PC-3 (cell line): ENCODE measurements at regions not wholly inside any gene's neighbourhood (a gene's known extent, or its start where the extent isn't known, plus 50 kb on each side); places are given as distances from the start of the nearest gene placed in this dataset.

ENCODE experiments used
- ATAC-seq: fragments of 200-7000 bp; cut with Tn5 transposase; 2 replicates; pipeline ENCODE4 v1.9.1; 2020; ENCODE audit warnings: mild to moderate bottlenecking, moderate library complexity
- BruUV-seq: library from RNA; stranded (reverse); fragments of 400-500 nt; replicated peaks from 2 replicates; lab custom pipeline; 2021; lab: Mats Ljungman, UMichigan
- CTCF ChIA-PET: fragments of 300-600 bp; sonication (Branson Sonifier 250); formaldehyde crosslinking; loops from one replicate; lab custom pipeline; 2022; ENCODE audit warnings: antibody characterized with exemption; lab: Charles Lee
- POLR2A ChIA-PET: fragments of 300-600 bp; sonication (Branson Sonifier 250); formaldehyde crosslinking; loops from one replicate; lab custom pipeline; 2022; ENCODE audit warnings: antibody characterized with exemption; ENCODE audit not compliant: unreplicated experiment; lab: Charles Lee
- DNase-seq: peaks from one replicate; pipeline ENCODE4 v3.0.0-alpha.2; 2015
- H2AFZ ChIP-seq: fragments of 300-600 bp; sonication (generic); 2 replicates; pipeline ENCODE4 v1.6.0; 2016; ENCODE audit warnings: antibody characterized with exemption, low read length
- H3F3A ChIP-seq: fragments of 300-600 bp; sonication (generic); one replicate; pipeline ENCODE4 v1.6.0; 2017; ENCODE audit warnings: antibody characterized with exemption, low read length, control low read depth, mild to moderate bottlenecking; ENCODE audit not compliant: unreplicated experiment
- H3K27ac ChIP-seq: fragments of 300-600 bp; sonication (generic); 2 replicates; pipeline ENCODE4 v1.5.1; 2016; ENCODE audit warnings: mild to moderate bottlenecking, low read length
- H3K27me3 ChIP-seq: fragments of 300-600 bp; sonication (generic); 2 replicates; pipeline ENCODE4 v1.6.1; 2016; ENCODE audit warnings: low read length, mixed read lengths
- H3K36me3 ChIP-seq: fragments of 300-600 bp; sonication (generic); 2 replicates; pipeline ENCODE4 v1.6.1; 2016; ENCODE audit warnings: low read depth, mixed run types, low read length, mixed read lengths
- H3K4me1 ChIP-seq: fragments of 300-600 bp; sonication (generic); 2 replicates; pipeline ENCODE4 v1.5.1; 2016; ENCODE audit warnings: low read length; ENCODE audit not compliant: insufficient read depth
- H3K4me2 ChIP-seq: fragments of 300-600 bp; sonication (generic); 2 replicates; pipeline ENCODE4 v1.6.0; 2016; ENCODE audit warnings: low read length
- H3K4me3 ChIP-seq: fragments of 300-600 bp; sonication (generic); 2 replicates; pipeline ENCODE4 v1.5.1; 2016; ENCODE audit warnings: mild to moderate bottlenecking, low read length, mixed read lengths
- H3K79me2 ChIP-seq: fragments of 300-600 bp; sonication (generic); 2 replicates; pipeline ENCODE4 v1.6.1; 2017; ENCODE audit warnings: low read length, mixed read lengths
- H3K9ac ChIP-seq: fragments of 300-600 bp; sonication (generic); 2 replicates; pipeline ENCODE4 v1.6.0; 2016; ENCODE audit warnings: mild to moderate bottlenecking, low read length
- H3K9me2 ChIP-seq: fragments of 300-600 bp; sonication (generic); replicated peaks from 2 replicates; pipeline ENCODE4 v1.6.1; 2016; ENCODE audit warnings: mixed run types, low read length, mixed read lengths
- H3K9me3 ChIP-seq: fragments of 300-600 bp; sonication (generic); 2 replicates; pipeline ENCODE4 v1.6.1; 2016; ENCODE audit warnings: low read length, mixed read lengths
- H4K20me1 ChIP-seq: fragments of 300-600 bp; sonication (generic); 2 replicates; pipeline ENCODE4 v1.6.1; 2016; ENCODE audit warnings: low read length, mixed read lengths
- EZH2 ChIP-seq: fragments of 300-600 bp; sonication (generic); IDR thresholded peaks from one replicate; pipeline ENCODE4 v1.6.1; 2017; ENCODE audit warnings: antibody characterized with exemption, mild to moderate bottlenecking, low read length; ENCODE audit not compliant: unreplicated experiment
- EZH2phosphoT487 ChIP-seq: fragments of 300-600 bp; sonication (generic); IDR thresholded peaks from 2 replicates; pipeline ENCODE4 v1.6.1; 2018; ENCODE audit warnings: mild to moderate bottlenecking, antibody characterized with exemption, low read length, borderline replicate concordance
- intact Hi-C: fragments of 100-400 bp; cut with micrococcal nuclease; formaldehyde crosslinking; loops from 2 replicates; pipeline ENCODE4 v1.9.0; 2023
- TF ChIP-seq, protein P1 (sequence below): fragments of 300-600 bp; sonication (generic); conservative IDR thresholded peaks from 2 replicates; pipeline ENCODE4 v1.5.1; 2017; ENCODE audit warnings: antibody characterized with exemption, low read depth, mild to moderate bottlenecking, low read length

DNA sequence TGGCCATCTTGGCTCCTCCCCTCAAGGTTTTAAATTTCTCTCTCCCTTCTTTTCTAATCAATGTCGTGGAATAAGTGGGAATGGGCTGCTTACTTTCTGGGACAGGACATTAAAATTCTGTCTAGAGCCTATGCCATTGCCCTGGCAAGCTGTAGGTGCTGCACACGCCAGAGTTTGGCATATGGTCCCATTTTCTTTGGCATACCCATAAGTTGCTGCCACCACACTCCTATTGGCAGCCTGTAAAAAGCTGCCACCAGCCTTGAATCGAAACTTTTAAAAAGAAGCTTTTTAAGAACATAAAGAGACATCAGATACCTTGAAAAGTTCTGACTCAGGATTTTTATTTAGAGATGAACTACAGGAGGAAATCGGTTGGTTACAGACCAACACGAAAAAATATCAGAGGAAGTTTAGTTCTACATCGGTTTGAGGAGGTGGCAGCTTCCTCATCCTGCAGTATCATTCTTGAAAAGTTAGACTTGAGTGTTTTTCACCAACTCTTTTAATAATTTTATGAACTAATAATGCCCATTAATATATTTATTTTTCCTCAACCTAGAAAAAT is 517.8 kb upstream of the ANO5 start:
- Histone ChIP-seq H3K9me3 (peaks cover 15% of the 10 kb centered on the region), H3K4me1 (no peaks in the 10 kb centered on the region), H3F3A (no peaks in the 10 kb centered on the region), H3K9ac (no peak overlapping the region), H3K4me2 (no peak overlapping the region), H3K27ac (no peak overlapping the region), H3K79me2 (no peaks in the 10 kb centered on the region), H3K4me3 (no peak overlapping the region), H3K27me3 (no peaks in the 10 kb centered on the region), H3K9me2 (no peaks in the 10 kb centered on the region), H2AFZ (no peak overlapping the region), H3K36me3 (no peaks in the 10 kb centered on the region), H4K20me1 (no peaks in the 10 kb centered on the region)
- TF ChIP-seq EZH2 (no peak), EZH2phosphoT487 (no peak)
- TF ChIP-seq, protein P1, sequence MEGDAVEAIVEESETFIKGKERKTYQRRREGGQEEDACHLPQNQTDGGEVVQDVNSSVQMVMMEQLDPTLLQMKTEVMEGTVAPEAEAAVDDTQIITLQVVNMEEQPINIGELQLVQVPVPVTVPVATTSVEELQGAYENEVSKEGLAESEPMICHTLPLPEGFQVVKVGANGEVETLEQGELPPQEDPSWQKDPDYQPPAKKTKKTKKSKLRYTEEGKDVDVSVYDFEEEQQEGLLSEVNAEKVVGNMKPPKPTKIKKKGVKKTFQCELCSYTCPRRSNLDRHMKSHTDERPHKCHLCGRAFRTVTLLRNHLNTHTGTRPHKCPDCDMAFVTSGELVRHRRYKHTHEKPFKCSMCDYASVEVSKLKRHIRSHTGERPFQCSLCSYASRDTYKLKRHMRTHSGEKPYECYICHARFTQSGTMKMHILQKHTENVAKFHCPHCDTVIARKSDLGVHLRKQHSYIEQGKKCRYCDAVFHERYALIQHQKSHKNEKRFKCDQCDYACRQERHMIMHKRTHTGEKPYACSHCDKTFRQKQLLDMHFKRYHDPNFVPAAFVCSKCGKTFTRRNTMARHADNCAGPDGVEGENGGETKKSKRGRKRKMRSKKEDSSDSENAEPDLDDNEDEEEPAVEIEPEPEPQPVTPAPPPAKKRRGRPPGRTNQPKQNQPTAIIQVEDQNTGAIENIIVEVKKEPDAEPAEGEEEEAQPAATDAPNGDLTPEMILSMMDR = no peak
- POLR2A ChIA-PET = no interaction called here
- DNase-seq (no peak), ATAC-seq (no peak)
- intact Hi-C loops = no loop called here
- no TSS peak for BruUV-seq
- CTCF ChIA-PET = no interaction called here

DNA sequence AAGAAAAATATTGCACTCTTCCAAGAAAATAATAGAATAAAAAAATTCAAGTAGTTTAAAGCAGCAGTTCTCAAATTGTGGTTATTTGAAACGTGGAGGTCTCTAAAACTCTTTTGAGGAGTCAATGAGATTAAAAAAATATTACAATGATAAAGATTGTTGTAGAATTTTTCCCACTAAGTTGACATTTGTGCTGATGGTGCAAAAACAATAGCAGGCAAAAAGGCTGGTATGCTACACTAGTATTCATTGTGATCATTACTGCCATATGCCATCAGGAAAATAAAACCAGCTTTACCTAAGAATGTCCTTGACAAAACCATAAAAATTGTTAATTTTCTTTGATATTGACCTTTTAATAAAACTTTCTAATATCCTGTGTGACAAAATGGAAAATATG is 505.2 kb upstream of the ANO5 start:
- H3K27ac ChIP-seq = no peak overlapping the region
- ChIA-PET POLR2A (no interaction called here), CTCF (no interaction called here)
- H3K9me2 ChIP-seq = no peaks in the 10 kb centered on the region
- H4K20me1 ChIP-seq = no peaks in the 10 kb centered on the region
- H2AFZ ChIP-seq = no peak overlapping the region
- H3K27me3 ChIP-seq = no peaks in the 10 kb centered on the region
- no TSS peak for BruUV-seq
- H3K4me3 ChIP-seq = no peak overlapping the region
- no peak overlapping the region for H3K4me2 ChIP-seq
- H3K9me3 ChIP-seq = peaks cover 4% of the 10 kb centered on the region
- no peaks in the 10 kb centered on the region for H3K79me2 ChIP-seq
- DNase-seq (no peak), ATAC-seq (no peak)
- TF ChIP-seq, protein P1 = no peak
- TF ChIP-seq EZH2 (no peak), EZH2phosphoT487 (no peak)
- H3K9ac ChIP-seq = no peak overlapping the region
- intact Hi-C loops = no loop called here
- H3F3A ChIP-seq = no peaks in the 10 kb centered on the region
- H3K4me1 ChIP-seq = no peaks in the 10 kb centered on the region
- no peaks in the 10 kb centered on the region for H3K36me3 ChIP-seq

DNA sequence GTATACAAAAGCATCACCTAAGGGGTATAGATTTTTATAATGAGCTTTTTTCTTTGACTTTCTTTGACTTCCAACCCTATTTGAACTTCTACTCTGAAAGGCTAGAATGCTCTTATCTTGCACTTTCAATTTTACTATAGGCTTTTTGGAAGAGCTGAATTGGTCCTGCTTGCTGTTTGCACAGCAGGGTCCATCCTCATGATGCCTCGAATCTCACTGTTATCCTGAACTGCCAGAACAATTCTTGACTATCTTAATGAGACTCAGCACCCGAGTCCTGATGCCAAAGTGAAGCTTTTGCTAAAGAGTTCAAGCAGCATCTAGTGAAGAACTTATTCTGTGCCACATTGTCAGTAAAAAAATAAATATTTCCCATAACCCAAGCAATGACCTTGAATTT is 488.3 kb upstream of the ANO5 start:
- H4K20me1 ChIP-seq = no peaks in the 10 kb centered on the region
- no peak overlapping the region for H3K4me3 ChIP-seq
- no peaks in the 10 kb centered on the region for H3K36me3 ChIP-seq
- no peaks in the 10 kb centered on the region for H3F3A ChIP-seq
- H3K27ac ChIP-seq = no peak overlapping the region
- no peaks in the 10 kb centered on the region for H3K4me1 ChIP-seq
- no peak for DNase-seq
- ChIA-PET POLR2A (no interaction called here), CTCF (no interaction called here)
- H3K4me2 ChIP-seq = no peak overlapping the region
- no peak for TF ChIP-seq EZH2phosphoT487
- TF ChIP-seq EZH2 = no peak
- peaks cover 2% of the 10 kb centered on the region; the same call in 1 of the 2 replicates for H3K9me3 ChIP-seq
- no peak overlapping the region for H2AFZ ChIP-seq
- no peak for ATAC-seq
- H3K79me2 ChIP-seq = no peaks in the 10 kb centered on the region
- intact Hi-C loops = no loop called here
- no peaks in the 10 kb centered on the region for H3K9me2 ChIP-seq
- no peaks in the 10 kb centered on the region for H3K27me3 ChIP-seq
- H3K9ac ChIP-seq = no peak overlapping the region
- BruUV-seq = no TSS peak
